Hepatocyte (in vitro differentiated cells): ENCODE measurements at regions not wholly inside any gene's neighbourhood (a gene's known extent, or its start where the extent isn't known, plus 50 kb on each side); places are given as distances from the start of the nearest gene placed in this dataset.
"Not testable (repeated sequence)": the region's sequence is repeated elsewhere in the genome, so short reads cannot be mapped to it uniquely, and the experiment has no call there.

Experiments
- DNase-seq: peaks from one replicate; pipeline ENCODE4 v3.0.0-alpha.2; 2016; ENCODE audit warnings: low spot score
- H2AFZ ChIP-seq: fragments of 200-600 bp; sonication (generic); 2 replicates; pipeline ENCODE4 v1.6.0; 2016; ENCODE audit warnings: antibody characterized with exemption, mild to moderate bottlenecking
- H3K27ac ChIP-seq: fragments of 200-600 bp; sonication (generic); 2 replicates; pipeline ENCODE4 v1.5.1; 2016; ENCODE audit warnings: mild to moderate bottlenecking
- H3K27me3 ChIP-seq: fragments of 200-600 bp; sonication (generic); 2 replicates; pipeline ENCODE4 v1.6.1; 2016
- H3K36me3 ChIP-seq: fragments of 200-600 bp; sonication (generic); replicated peaks from 2 replicates; pipeline ENCODE4 v1.5.1; 2016; ENCODE audit warnings: low read depth; ENCODE audit not compliant: insufficient read depth
- H3K4me1 ChIP-seq: fragments of 200-600 bp; sonication (generic); 2 replicates; pipeline ENCODE4 v1.5.1; 2016; ENCODE audit warnings: mild to moderate bottlenecking, moderate library complexity; ENCODE audit not compliant: insufficient read depth
- H3K4me2 ChIP-seq: fragments of 200-600 bp; sonication (generic); 2 replicates; pipeline ENCODE4 v1.6.0; 2016
- H3K4me3 ChIP-seq: fragments of 200-600 bp; sonication (generic); 2 replicates; pipeline ENCODE4 v1.5.1; 2016; ENCODE audit warnings: mild to moderate bottlenecking
- H3K79me2 ChIP-seq: fragments of 200-600 bp; sonication (generic); 2 replicates; pipeline ENCODE4 v1.6.0; 2017; ENCODE audit warnings: mild to moderate bottlenecking
- H3K9me2 ChIP-seq: fragments of 200-600 bp; sonication (generic); replicated peaks from 2 replicates; pipeline ENCODE4 v1.6.0; 2017; ENCODE audit warnings: mild to moderate bottlenecking; ENCODE audit not compliant: insufficient read depth
- H3K9me3 ChIP-seq: fragments of 200-600 bp; sonication (generic); 2 replicates; pipeline ENCODE4 v1.5.1; 2016; ENCODE audit warnings: low read depth, mild to moderate bottlenecking
- H4K20me1 ChIP-seq: fragments of 200-600 bp; sonication (generic); 2 replicates; pipeline ENCODE4 v1.6.0; 2016; ENCODE audit warnings: mild to moderate bottlenecking; ENCODE audit not compliant: insufficient read depth, poor library complexity, severe bottlenecking
- CTCF ChIP-seq: fragments of 200-600 bp; sonication (generic); IDR thresholded peaks from 2 replicates; pipeline ENCODE4 v1.5.1; 2016; ENCODE audit warnings: antibody characterized with exemption, mild to moderate bottlenecking; ENCODE audit not compliant: poor library complexity
- EZH2 ChIP-seq: fragments of 200-600 bp; sonication (generic); IDR thresholded peaks from 2 replicates; pipeline ENCODE4 v1.6.1; 2016; ENCODE audit warnings: antibody characterized with exemption, mild to moderate bottlenecking, borderline replicate concordance
- EZH2phosphoT487 ChIP-seq: fragments of 200-600 bp; sonication (generic); IDR thresholded peaks from one replicate; pipeline ENCODE4 v1.6.1; 2018; ENCODE audit warnings: antibody characterized with exemption, mild to moderate bottlenecking, low read depth, moderate library complexity; ENCODE audit not compliant: unreplicated experiment, severe bottlenecking
- whole genome bisulfite sequencing: methylation state at CpG from one replicate; pipeline ENCODE4 v1.1.6; 2016; ENCODE audit warnings: low lambda C conversion rate; ENCODE audit errors: missing lambda C conversion rate; 5-methylcytosine and 5-hydroxymethylcytosine counted together

GRCh38 chr4:84215217-84215616, 283.9 kb downstream of the NKX6-1 start:
- WGBS = 84% methylated on average over 2 of the region's 2 CpGs
- DNase-seq = no peak
- TF ChIP-seq EZH2phosphoT487 = no peak
- no peak for TF ChIP-seq EZH2
- TF ChIP-seq CTCF = no peak

GRCh38 chr4:84206226-84206625, 292.9 kb downstream of the NKX6-1 start:
- H3K79me2 ChIP-seq, H3K9me2 ChIP-seq, H3K4me3 ChIP-seq, H3K9me3 ChIP-seq, H4K20me1 ChIP-seq, H3K27ac ChIP-seq, H2AFZ ChIP-seq, H3K36me3 ChIP-seq, DNase-seq, H3K4me1 ChIP-seq, H3K4me2 ChIP-seq, H3K27me3 ChIP-seq: not testable (repeated sequence)
- 70% methylated on average over 4 of the region's 4 CpGs for WGBS

More at GRCh38 chr4:84215217-84215616, 283.9 kb downstream of the NKX6-1 start:
- H3K4me3 ChIP-seq = no peak overlapping the region
- H3K4me1 ChIP-seq = no peaks in the 10 kb centered on the region
- H2AFZ ChIP-seq = no peak overlapping the region
- no peaks in the 10 kb centered on the region for H3K27me3 ChIP-seq
- no peaks in the 10 kb centered on the region for H3K79me2 ChIP-seq
- no peak overlapping the region for H3K4me2 ChIP-seq
- no peaks in the 10 kb centered on the region for H3K36me3 ChIP-seq
- H3K9me2 ChIP-seq = no peaks in the 10 kb centered on the region
- H3K27ac ChIP-seq = no peak overlapping the region
- H3K9me3 ChIP-seq = no peaks in the 10 kb centered on the region
- H4K20me1 ChIP-seq = no peaks in the 10 kb centered on the region

- no peaks in the 10 kb centered on the region for H3K9me2 ChIP-seq
- WGBS = 28% methylated on average over 1 of the region's 1 CpG
- no peaks in the 10 kb centered on the region for H3K79me2 ChIP-seq
- H3K36me3 ChIP-seq = no peaks in the 10 kb centered on the region
- H3K9me3 ChIP-seq = no peaks in the 10 kb centered on the region
- H3K4me1 ChIP-seq = no peaks in the 10 kb centered on the region
- no peaks in the 10 kb centered on the region for H3K27me3 ChIP-seq
- H3K27ac ChIP-seq = no peak overlapping the region
- H2AFZ ChIP-seq = no peak overlapping the region
- H4K20me1 ChIP-seq = no peaks in the 10 kb centered on the region
- no peak for DNase-seq
- H3K4me3 ChIP-seq = no peak overlapping the region
- H3K4me2 ChIP-seq = no peak overlapping the region
- no peak for TF ChIP-seq EZH2
These were observed 309.9 kb downstream of the NKX6-1 start for GRCh38 chr4:84189144-84189543.

GRCh38 chr4:84179409-84179808, 319.7 kb downstream of the NKX6-1 start:
- Histone ChIP-seq H4K20me1 (no peaks in the 10 kb centered on the region), H3K4me1 (no peaks in the 10 kb centered on the region), H3K27me3 (no peaks in the 10 kb centered on the region), H3K9me3 (no peaks in the 10 kb centered on the region), H3K9me2 (no peaks in the 10 kb centered on the region), H3K27ac (no peak overlapping the region), H2AFZ (no peak overlapping the region), H3K36me3 (no peaks in the 10 kb centered on the region), H3K4me2 (no peak overlapping the region), H3K4me3 (no peak overlapping the region), H3K79me2 (no peaks in the 10 kb centered on the region)
- no peak for DNase-seq
- no peak for TF ChIP-seq EZH2phosphoT487
- no peak for TF ChIP-seq EZH2
- TF ChIP-seq CTCF = no peak
- WGBS = 97% methylated on average over 2 of the region's 2 CpGs
